ENCODE measurements at regions not wholly inside any gene's neighbourhood (a gene's known extent, or its start where the extent isn't known, plus 50 kb on each side); places are given as distances from the start of the nearest gene placed in this dataset.

DNA sequence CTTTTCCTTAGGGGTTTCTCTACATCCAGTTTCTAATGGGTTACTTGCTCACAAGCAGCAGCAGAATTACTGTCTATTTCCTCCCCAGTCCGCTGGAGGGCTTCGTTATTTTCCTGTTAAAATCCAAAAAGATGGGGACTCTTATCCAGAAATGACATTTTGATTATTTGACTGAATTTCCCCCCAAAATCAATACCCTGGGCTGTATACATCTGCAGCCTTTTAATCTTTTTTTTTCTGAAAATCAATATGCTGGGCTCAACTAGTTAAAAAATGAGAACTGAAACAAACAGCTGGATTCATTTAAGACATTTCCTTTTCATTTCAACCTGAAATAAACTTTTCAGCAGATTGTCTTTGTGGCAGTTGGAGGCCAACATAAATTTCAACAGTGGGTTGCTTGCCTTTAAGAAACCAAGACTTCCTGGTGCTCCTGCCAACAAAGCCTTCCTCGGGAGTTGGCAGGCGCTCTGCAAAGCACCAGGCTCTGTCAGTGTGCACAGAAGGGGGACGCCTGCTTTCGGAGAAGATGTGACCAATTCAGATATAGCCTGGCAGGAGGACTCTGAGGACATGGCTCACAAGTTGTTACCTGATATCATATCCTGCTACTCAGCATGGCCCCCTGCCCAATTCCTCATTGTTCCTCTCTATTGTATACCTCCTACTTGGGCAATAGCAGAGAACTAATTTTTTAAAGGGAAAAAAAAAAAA, 204.7 kb upstream of the ARG1 start:
- TF ChIP-seq, protein P1, sequence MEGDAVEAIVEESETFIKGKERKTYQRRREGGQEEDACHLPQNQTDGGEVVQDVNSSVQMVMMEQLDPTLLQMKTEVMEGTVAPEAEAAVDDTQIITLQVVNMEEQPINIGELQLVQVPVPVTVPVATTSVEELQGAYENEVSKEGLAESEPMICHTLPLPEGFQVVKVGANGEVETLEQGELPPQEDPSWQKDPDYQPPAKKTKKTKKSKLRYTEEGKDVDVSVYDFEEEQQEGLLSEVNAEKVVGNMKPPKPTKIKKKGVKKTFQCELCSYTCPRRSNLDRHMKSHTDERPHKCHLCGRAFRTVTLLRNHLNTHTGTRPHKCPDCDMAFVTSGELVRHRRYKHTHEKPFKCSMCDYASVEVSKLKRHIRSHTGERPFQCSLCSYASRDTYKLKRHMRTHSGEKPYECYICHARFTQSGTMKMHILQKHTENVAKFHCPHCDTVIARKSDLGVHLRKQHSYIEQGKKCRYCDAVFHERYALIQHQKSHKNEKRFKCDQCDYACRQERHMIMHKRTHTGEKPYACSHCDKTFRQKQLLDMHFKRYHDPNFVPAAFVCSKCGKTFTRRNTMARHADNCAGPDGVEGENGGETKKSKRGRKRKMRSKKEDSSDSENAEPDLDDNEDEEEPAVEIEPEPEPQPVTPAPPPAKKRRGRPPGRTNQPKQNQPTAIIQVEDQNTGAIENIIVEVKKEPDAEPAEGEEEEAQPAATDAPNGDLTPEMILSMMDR (IDR thresholded peaks at IDR 0.05; ENCODE audit: control extremely low read depth in 1 of 3, insufficient read depth in 1 of 3, low read depth in 1 of 3, low read length in 3 of 3) = no peak
- no peak for TF ChIP-seq KDM1A (IDR thresholded peaks at IDR 0.05; ENCODE audit: borderline replicate concordance, low read length)
- TF ChIP-seq CHD2 (IDR thresholded peaks at IDR 0.05; ENCODE audit: low read length) = no peak
- no peak for TF ChIP-seq POLR2A (IDR thresholded peaks at IDR 0.05; ENCODE audit: control extremely low read depth in 1 of 2, low read depth in 2 of 2, low read length in 2 of 2)
- TF ChIP-seq, protein P2, sequence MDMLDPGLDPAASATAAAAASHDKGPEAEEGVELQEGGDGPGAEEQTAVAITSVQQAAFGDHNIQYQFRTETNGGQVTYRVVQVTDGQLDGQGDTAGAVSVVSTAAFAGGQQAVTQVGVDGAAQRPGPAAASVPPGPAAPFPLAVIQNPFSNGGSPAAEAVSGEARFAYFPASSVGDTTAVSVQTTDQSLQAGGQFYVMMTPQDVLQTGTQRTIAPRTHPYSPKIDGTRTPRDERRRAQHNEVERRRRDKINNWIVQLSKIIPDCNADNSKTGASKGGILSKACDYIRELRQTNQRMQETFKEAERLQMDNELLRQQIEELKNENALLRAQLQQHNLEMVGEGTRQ (IDR thresholded peaks at IDR 0.05; ENCODE audit: low read length) = no peak
- TF ChIP-seq TAF1 (IDR thresholded peaks at IDR 0.05; ENCODE audit: low read depth, low read length) = no peak
- no peak for TF ChIP-seq POLR2AphosphoS5 (IDR thresholded peaks at IDR 0.05; ENCODE audit: low read depth, low read length)
- no peak for TF ChIP-seq CEBPB (IDR thresholded peaks at IDR 0.05; ENCODE audit: low read depth, low read length)
